OCI-LY7 (cell line): ENCODE measurements at regions not wholly inside any gene's neighbourhood (a gene's known extent, or its start where the extent isn't known, plus 50 kb on each side); places are given as distances from the start of the nearest gene placed in this dataset.

Experiments used
- BruUV-seq: library from RNA; stranded (reverse); fragments of 400-500 nt; replicated peaks from 2 replicates; lab custom pipeline; 2021; lab: Mats Ljungman, UMichigan
- CTCF ChIA-PET: fragments of 300-600 bp; sonication (Branson Sonifier 250); formaldehyde crosslinking; loops from one replicate; lab custom pipeline; 2022; ENCODE audit warnings: antibody characterized with exemption; ENCODE audit not compliant: unreplicated experiment; lab: Charles Lee
- POLR2A ChIA-PET: fragments of 300-600 bp; sonication (Branson Sonifier 250); formaldehyde crosslinking; loops from one replicate; lab custom pipeline; 2022; ENCODE audit warnings: antibody characterized with exemption; lab: Charles Lee
- DNase-seq: peaks from one replicate; pipeline ENCODE4 v3.0.0-alpha.2; 2015; ENCODE audit warnings: low spot score
- H2AFZ ChIP-seq: fragments of 200-600 bp; sonication (generic), shearing (Covaris generic); 2 replicates; pipeline ENCODE4 v1.6.1; 2014; ENCODE audit warnings: mild to moderate bottlenecking, antibody characterized with exemption, low read length, moderate library complexity
- H3K27ac ChIP-seq: fragments of 200-600 bp; sonication (generic); 2 replicates; pipeline ENCODE4 v1.5.1; 2014; ENCODE audit warnings: mixed run types, low read depth, mild to moderate bottlenecking, moderate library complexity, low read length, inconsistent platforms; ENCODE audit not compliant: poor library complexity, severe bottlenecking
- H3K36me3 ChIP-seq: fragments of 200-600 bp; sonication (generic); 2 replicates; pipeline ENCODE4 v1.6.1; 2014; ENCODE audit warnings: mild to moderate bottlenecking, antibody characterized with exemption, low read length, moderate library complexity, mixed read lengths; ENCODE audit not compliant: insufficient read depth
- H3K4me1 ChIP-seq: fragments of 200-600 bp; sonication (generic); 2 replicates; pipeline ENCODE4 v1.5.1; 2014; ENCODE audit warnings: mild to moderate bottlenecking, low read length; ENCODE audit not compliant: insufficient read depth, poor library complexity, severe bottlenecking
- H3K4me2 ChIP-seq: fragments of 200-600 bp; sonication (generic); 2 replicates; pipeline ENCODE4 v1.6.1; 2014; ENCODE audit warnings: mild to moderate bottlenecking, low read length
- H3K4me3 ChIP-seq: fragments of 200-600 bp; sonication (generic); 2 replicates; pipeline ENCODE4 v1.5.1; 2014; ENCODE audit warnings: mild to moderate bottlenecking, low read depth, low read length; ENCODE audit not compliant: poor library complexity, severe bottlenecking
- H3K79me2 ChIP-seq: fragments of 200-600 bp; sonication (generic); 2 replicates; pipeline ENCODE4 v1.6.1; 2016; ENCODE audit warnings: low read depth, mild to moderate bottlenecking, low read length, moderate library complexity, mixed read lengths; ENCODE audit not compliant: insufficient read depth
- H3K9me2 ChIP-seq: fragments of 200-600 bp; sonication (generic); 2 replicates; pipeline ENCODE4 v1.6.1; 2016; ENCODE audit warnings: mild to moderate bottlenecking, low read length, mixed read lengths; ENCODE audit not compliant: insufficient read depth
- H3K9me3 ChIP-seq: fragments of 200-600 bp; sonication (generic); 2 replicates; pipeline ENCODE4 v1.6.1; 2014; ENCODE audit warnings: mild to moderate bottlenecking, mixed run types, low read length, mixed read lengths
- H4K20me1 ChIP-seq: fragments of 200-600 bp; sonication (generic); 2 replicates; pipeline ENCODE4 v1.6.1; 2014; ENCODE audit warnings: mild to moderate bottlenecking, antibody characterized with exemption, low read length, moderate library complexity, mixed read lengths; ENCODE audit not compliant: insufficient read depth
- EZH2phosphoT487 ChIP-seq: fragments of 200-600 bp; sonication (generic); IDR thresholded peaks from 2 replicates; pipeline ENCODE4 v1.6.1; 2018; ENCODE audit warnings: low read depth, borderline replicate concordance, mild to moderate bottlenecking, mixed run types, antibody characterized with exemption, low read length, moderate library complexity, mixed read lengths
- intact Hi-C: fragments of 100-400 bp; cut with micrococcal nuclease; formaldehyde crosslinking; loops from one replicate; pipeline ENCODE4 v1.10.0; 2022; ENCODE audit not compliant: unreplicated experiment
- TF ChIP-seq, protein P1 (sequence below): fragments of 200-600 bp; sonication (generic); conservative IDR thresholded peaks from 2 replicates; pipeline ENCODE4 v1.5.1; 2014; ENCODE audit warnings: mild to moderate bottlenecking, antibody characterized with exemption, low read length, moderate library complexity, mixed read lengths

DNA sequence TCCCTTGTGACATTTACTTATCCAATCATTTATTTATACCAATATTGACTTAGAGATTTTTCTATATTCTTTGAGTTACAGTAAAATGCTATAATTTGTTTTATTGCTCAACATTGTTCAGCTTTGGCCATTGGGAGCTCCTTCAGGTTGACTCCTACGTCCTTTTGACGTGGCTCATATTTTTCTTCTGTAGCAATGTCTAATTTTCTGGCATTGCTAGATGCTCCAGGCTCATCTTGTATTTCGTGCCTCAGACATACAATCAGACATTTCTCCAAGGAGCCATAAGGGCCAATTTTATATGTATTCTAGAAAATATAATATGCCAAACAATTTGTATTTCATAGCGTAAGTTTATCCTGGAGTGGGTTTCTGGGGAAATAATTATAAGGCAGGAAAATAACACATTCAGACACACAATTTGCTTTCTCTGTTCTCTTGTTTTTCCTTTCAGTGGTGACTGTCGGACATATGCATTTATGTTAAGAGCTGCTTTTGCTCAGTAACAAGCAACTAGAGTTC lies 355.1 kb upstream of the MON1B start:
- Histone ChIP-seq H3K27ac (no peak overlapping the region), H3K4me2 (no peak overlapping the region), H4K20me1 (no peaks in the 10 kb centered on the region), H2AFZ (no peak overlapping the region), H3K79me2 (no peaks in the 10 kb centered on the region), H3K4me1 (no peaks in the 10 kb centered on the region), H3K4me3 (no peak overlapping the region), H3K9me2 (no peaks in the 10 kb centered on the region), H3K36me3 (no peaks in the 10 kb centered on the region), H3K9me3 (no peaks in the 10 kb centered on the region)
- no TSS peak for BruUV-seq
- no peak for TF ChIP-seq EZH2phosphoT487
- TF ChIP-seq, protein P1, sequence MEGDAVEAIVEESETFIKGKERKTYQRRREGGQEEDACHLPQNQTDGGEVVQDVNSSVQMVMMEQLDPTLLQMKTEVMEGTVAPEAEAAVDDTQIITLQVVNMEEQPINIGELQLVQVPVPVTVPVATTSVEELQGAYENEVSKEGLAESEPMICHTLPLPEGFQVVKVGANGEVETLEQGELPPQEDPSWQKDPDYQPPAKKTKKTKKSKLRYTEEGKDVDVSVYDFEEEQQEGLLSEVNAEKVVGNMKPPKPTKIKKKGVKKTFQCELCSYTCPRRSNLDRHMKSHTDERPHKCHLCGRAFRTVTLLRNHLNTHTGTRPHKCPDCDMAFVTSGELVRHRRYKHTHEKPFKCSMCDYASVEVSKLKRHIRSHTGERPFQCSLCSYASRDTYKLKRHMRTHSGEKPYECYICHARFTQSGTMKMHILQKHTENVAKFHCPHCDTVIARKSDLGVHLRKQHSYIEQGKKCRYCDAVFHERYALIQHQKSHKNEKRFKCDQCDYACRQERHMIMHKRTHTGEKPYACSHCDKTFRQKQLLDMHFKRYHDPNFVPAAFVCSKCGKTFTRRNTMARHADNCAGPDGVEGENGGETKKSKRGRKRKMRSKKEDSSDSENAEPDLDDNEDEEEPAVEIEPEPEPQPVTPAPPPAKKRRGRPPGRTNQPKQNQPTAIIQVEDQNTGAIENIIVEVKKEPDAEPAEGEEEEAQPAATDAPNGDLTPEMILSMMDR = no peak
- intact Hi-C loops = no loop called here
- ChIA-PET POLR2A (no interaction called here), CTCF (no interaction called here)
- no peak for DNase-seq

DNA sequence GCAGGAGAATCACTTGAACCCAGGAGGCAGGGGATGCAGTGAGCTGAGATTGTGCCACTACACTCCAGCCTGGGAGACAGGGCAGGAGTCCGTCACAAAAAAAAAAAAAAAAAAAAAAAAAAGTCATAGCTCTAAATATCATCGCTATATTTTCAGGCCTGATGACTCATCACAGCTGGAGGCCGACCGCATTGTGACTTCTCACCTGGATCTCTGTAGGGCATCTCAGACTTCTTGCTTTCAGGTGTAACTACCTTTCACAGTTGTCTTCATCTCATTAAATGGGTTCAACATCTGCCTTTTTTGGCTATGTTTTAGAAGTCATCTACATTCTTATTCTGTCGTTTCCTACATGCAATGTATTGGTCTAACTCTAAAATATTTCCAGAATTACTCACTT lies 353.1 kb upstream of the MON1B start:
- TF ChIP-seq EZH2phosphoT487 = no peak
- TF ChIP-seq, protein P1 = no peak
- no TSS peak for BruUV-seq
- DNase-seq = no peak

DNA sequence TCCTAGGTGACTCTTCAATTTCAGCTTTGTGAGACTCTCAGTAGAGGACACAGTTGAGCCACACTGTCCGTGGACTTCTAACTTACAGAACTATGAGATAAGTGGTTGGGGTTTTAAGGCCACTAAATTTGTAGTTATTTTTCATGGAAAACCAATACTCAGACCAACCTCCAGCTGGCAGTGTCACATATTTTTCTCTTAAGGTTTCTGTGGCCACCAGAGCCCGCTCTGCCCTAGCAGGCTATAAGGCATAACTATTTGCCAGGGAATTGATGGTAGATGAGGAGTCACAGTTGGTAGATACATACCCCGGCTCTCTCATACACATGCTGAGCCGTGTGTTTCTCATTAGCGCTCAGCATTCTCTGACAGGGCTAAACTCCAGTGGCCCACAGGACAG lies 336.8 kb upstream of the MON1B start:
- Histone ChIP-seq H3K4me1 (no peaks in the 10 kb centered on the region), H3K9me3 (no peaks in the 10 kb centered on the region), H3K27ac (no peak overlapping the region), H2AFZ (no peak overlapping the region), H3K4me3 (no peak overlapping the region), H4K20me1 (no peaks in the 10 kb centered on the region), H3K9me2 (no peaks in the 10 kb centered on the region), H3K79me2 (no peaks in the 10 kb centered on the region), H3K4me2 (no peak overlapping the region), H3K36me3 (no peaks in the 10 kb centered on the region)
- intact Hi-C loops = loop anchor here (1.0 to 10.0 kb wide), 2 partner anchors 191 to 315 kb away; no protein-coding TSS in a partner anchor
- TF ChIP-seq, protein P1 = peak; percentile 68
- no peak for TF ChIP-seq EZH2phosphoT487
- CTCF ChIA-PET = no interaction called here
- POLR2A ChIA-PET = interaction anchor here (0.7 kb wide), 1 partner anchor 131 kb away, joined by 3 read pairs; no protein-coding TSS in a partner anchor
- BruUV-seq = no TSS peak
- DNase-seq = peak; percentile 38

More for the DNA sequence above, 353.1 kb upstream of the MON1B start:
- H4K20me1 ChIP-seq = no peaks in the 10 kb centered on the region
- H2AFZ ChIP-seq = no peak overlapping the region
- H3K9me2 ChIP-seq = no peaks in the 10 kb centered on the region
- H3K4me1 ChIP-seq = no peaks in the 10 kb centered on the region
- no peaks in the 10 kb centered on the region for H3K79me2 ChIP-seq
- intact Hi-C loops = no loop called here
- ChIA-PET CTCF (no interaction called here), POLR2A (interaction anchor here (0.6 to 1.9 kb wide), 5 partner anchors 10 to 272 kb away, joined by 3 to 6 read pairs (median 4); no protein-coding TSS in a partner anchor)
- no peaks in the 10 kb centered on the region for H3K9me3 ChIP-seq
- H3K27ac ChIP-seq = no peak overlapping the region
- no peak overlapping the region for H3K4me2 ChIP-seq
- no peaks in the 10 kb centered on the region for H3K36me3 ChIP-seq
- H3K4me3 ChIP-seq = no peak overlapping the region
